HG03565 (cell line): ENCODE measurements at regions not wholly inside any gene's neighbourhood (a gene's known extent, or its start where the extent isn't known, plus 50 kb on each side); places are given as distances from the start of the nearest gene placed in this dataset.
"Not testable (repeated sequence)": the region's sequence is repeated elsewhere in the genome, so short reads cannot be mapped to it uniquely, and the experiment has no call there.

Experiments
- ATAC-seq: cut with Tn5 transposase; IDR thresholded peaks from one replicate; pipeline ENCODE4 v1.9.1; 2021; ENCODE audit warnings: mild to moderate bottlenecking, moderate library complexity; ENCODE audit not compliant: unreplicated experiment

- ATAC-seq, result not testable (repeated sequence)
These were observed 1020.1 kb upstream of the MANEA start for GRCh38 chr6:94557207-94557606.

DNA sequence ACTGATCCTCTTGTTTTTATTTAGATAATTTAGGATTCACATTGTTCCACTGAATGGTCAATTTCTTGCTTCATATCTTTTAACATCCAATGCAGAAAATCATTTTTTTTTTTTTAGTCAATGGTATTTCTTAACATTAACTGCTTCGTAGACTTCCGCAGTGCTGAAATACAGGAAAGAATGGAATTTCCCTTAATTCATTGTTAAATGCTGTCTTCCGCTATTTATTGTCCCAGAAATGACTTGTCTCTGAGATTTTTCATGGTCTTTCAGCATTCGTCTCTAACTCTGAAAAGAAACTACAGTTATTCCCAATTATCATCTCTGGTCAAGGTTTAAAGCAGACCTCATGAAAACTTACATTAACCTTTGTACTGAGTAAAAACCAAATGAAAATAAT, 1029.1 kb upstream of the MANEA start:
- ATAC-seq, result no peak

DNA sequence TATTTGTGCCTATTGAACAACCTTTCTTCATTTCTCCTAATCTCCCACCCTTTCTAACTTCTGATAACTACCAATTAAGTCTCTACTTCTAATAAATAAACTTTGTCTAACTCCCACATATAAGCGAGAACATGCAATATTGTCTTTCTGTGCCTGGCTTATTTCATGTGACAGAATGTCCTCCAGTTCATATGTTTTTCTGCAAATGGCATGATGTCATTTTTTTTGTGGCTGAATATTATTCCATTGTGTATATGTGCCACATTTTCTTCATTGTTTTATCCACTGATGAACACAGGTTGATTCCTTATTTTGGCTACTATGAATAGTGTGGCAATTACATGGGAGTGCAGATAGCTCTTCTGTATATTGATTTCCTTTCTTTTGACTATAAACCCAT, 1041.5 kb upstream of the MANEA start:
- ATAC-seq, result no peak

DNA sequence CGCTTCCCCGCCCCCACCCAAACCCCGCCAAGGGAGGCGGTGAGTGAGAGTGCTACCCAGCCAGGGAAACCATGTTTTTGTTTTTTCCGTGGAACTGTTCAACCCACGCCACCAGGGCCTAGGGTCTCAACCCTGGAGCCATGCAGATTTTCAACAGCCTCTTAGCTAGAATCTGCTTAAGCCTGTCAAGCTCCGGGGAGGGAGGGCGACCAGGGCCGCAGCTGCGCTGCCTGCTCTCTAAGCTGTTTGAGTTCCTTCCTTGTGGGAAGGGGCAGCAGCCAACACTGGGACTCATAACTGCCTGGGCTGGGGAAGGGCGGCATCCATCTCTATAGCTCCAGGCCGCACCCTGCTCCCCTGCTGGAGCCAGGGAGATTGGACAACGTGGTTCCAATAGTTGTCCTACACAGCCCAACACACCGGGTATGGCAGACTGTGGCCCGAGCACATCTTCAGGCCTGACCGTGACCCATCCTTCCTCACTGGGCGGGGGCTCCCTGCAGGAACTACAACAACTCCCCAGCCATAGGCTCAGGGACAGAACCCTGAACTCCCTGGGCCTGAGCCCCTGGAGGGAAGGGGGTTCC, 1065.7 kb upstream of the MANEA start:
- ATAC-seq, result no peak

GRCh38 chr6:94510877-94511276, 1066.5 kb upstream of the MANEA start:
- ATAC-seq, result no peak

DNA sequence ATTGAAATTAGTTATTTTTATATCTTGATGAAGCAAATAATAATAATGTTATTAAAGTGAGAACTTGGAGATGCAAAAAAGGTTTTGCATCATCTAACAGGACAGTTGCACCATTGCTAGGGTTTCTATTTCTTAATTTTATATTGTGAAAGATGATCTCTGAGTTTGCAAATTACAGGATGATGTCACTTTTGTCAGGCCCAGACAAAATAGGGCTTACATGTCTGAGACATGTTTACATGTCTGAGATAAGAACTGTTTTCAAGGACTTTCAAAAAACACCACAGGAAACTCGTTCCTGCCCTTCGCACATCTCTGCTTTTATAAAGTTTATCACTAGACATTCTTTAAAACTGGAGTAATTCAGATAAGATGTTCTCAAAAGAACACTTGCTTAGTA, 1075.8 kb upstream of the MANEA start:
- no peak for ATAC-seq

DNA sequence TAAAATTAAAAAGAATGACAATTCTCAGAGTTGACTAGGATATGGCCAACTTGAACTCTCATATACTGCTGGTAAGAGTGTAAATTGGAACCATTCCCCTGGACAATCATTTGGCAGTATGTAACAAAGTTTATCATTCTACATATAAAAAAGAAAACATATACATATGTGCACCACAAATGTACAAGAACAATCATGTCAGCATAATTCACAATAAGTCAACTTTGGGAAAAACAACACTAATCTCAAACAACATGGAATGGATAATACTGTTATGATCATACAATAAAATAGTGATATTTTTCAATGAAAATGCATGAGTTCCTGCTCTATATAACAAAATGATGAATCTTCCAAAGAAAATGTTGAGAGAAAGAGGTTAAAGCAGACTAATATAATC, 1078.7 kb upstream of the EPHA7 start:
- no peak for ATAC-seq

- no peak for ATAC-seq
These were observed 1075.1 kb upstream of the EPHA7 start for GRCh38 chr6:94494500-94494899.

- ATAC-seq, result no peak
These were observed 1068.0 kb upstream of the EPHA7 start for GRCh38 chr6:94487371-94487770.

DNA sequence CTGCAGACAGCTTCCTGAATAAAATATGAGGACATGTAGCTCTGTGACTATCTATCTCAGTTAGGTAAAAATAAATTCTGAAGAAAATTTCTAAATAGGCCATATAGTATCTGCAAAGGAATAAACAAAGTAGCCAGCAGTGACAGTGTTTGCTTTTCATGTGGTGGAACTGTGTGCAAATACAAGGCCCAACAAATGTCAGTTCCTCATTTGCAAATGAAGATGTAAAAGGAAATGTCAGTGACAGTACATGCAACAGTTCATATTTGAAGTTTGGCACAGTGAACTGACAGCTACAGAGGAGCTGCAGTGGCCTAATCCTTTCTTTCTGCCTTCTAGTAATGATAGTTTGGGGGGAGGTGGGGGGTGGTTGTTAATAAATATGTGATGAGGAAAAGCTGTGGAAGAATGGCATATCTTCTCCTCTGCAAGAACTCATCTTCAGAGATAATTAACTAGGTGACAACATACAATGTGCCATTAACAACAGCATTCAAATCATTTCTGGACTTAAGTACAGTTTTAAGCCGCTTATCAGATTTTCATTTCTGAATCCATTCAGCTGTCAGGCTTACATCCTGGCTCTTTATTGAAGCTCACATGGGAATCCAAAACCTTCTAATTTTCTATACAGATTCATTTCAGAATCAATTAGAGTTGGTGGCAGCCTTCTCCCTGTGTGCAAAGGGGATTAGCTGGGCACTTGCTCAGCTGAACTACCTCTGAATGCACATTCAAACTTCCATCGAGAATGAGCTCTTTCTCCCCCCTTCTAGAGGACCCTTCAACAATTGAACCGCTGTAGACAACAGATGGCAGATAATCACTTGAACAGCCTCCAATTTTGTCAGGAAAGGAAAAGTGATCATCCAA, 1059.0 kb upstream of the EPHA7 start:
- ATAC-seq, result no peak

GRCh38 chr6:94468830-94469229, 1049.5 kb upstream of the EPHA7 start:
- no peak for ATAC-seq

GRCh38 chr6:94464018-94464510, 1044.7 kb upstream of the EPHA7 start:
- ATAC-seq, result no peak

- ATAC-seq, result no peak
These were observed 1043.9 kb upstream of the EPHA7 start for GRCh38 chr6:94463306-94463705.

- ATAC-seq, result no peak
These were observed 1042.9 kb upstream of the EPHA7 start for GRCh38 chr6:94462231-94462630.

- no peak for ATAC-seq
These were observed 1036.9 kb upstream of the EPHA7 start for GRCh38 chr6:94456266-94456665.

GRCh38 chr6:94454231-94454630, 1034.9 kb upstream of the EPHA7 start:
- ATAC-seq, result no peak

- ATAC-seq, result no peak
These were observed 1026.8 kb upstream of the EPHA7 start for GRCh38 chr6:94446120-94446519.

DNA sequence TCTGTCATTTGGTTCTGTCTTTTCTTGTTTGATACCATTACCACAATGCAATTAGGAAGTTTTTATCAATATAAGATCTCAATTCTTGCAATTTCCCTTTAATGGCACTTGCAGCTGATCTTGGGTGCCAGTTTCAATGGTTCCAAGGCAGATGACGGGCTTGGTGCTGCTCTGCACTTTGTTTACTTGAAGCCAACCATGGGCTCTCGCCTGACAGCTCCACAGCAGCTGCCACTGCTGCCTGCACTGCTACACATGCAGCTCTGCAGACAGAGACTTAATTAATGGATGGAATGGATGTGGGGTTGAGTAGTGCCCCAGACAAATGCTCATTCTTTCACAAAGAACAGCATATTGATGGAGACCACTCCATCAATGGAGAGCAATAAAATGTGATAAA, 1024.3 kb upstream of the EPHA7 start:
- no peak for ATAC-seq

GRCh38 chr6:94424692-94425091, 1005.3 kb upstream of the EPHA7 start:
- ATAC-seq, result no peak

DNA sequence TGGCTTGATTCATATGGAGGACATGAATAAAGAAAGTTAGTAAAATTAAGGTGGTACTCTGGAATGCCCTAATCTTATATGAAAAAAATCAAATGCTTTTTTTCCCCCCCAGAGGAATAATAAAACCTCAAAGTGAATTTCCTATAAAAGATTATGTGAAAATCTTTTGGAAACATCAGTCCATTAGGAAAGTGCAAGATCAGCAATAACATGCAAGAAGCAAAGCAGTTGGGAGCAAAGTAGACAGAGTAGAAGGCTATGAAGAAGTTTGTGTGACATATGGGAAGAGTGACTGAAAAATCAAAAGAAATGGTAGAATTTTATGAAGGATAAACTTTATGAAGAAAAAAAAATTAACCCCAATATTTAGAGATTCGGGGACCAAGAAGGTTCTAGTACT, 998.0 kb upstream of the EPHA7 start:
- ATAC-seq, result no peak

DNA sequence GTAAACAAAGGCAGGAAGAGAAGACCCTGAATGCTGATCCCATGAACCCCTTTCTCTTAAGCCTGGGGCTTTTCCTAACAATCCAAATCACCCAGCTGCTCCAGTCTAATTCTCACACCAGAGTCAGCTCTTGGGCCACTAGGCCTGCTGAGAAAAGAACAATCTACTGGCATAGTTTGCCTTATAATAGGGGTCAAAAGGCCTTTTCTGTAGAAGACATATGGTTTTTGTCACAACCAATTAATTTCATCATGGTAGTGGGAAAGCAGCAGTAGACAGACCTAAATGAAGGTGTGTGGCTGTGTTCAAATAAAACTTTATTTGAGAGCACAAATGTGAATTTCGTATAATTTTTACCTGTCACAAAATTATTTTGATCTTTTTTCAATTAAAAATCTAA, 994.7 kb upstream of the EPHA7 start:
- no peak for ATAC-seq

GRCh38 chr6:94401311-94401710, 982.0 kb upstream of the EPHA7 start:
- no peak for ATAC-seq
